ENCODE measurements at regions not wholly inside any gene's neighbourhood (a gene's known extent, or its start where the extent isn't known, plus 50 kb on each side); places are given as distances from the start of the nearest gene placed in this dataset.

- no peak for DNase-seq (ENCODE audit: low read depth)
- no peak for TF ChIP-seq CTCF (IDR thresholded peaks at IDR 0.05; ENCODE audit: control insufficient read depth, insufficient read depth, low read depth, low read length, missing control alignments)
- H3K4me3 ChIP-seq (ENCODE audit: control insufficient read depth, low read depth, low read length) = no peak overlapping the region
These were observed 209.4 kb upstream of the LRFN2 start for GRCh38 chr6:40796260-40797221.

GRCh38 chr6:40794586-40794985 lies 207.4 kb upstream of the LRFN2 start:
- H3K4me3 ChIP-seq (ENCODE audit: control insufficient read depth, low read depth, low read length) = no peak overlapping the region
- no peak for DNase-seq (ENCODE audit: low read depth)
- TF ChIP-seq CTCF (IDR thresholded peaks at IDR 0.05; ENCODE audit: control insufficient read depth, insufficient read depth, low read depth, low read length, missing control alignments) = no peak

GRCh38 chr6:40792183-40792582 lies 205.0 kb upstream of the LRFN2 start:
- no peak overlapping the region for H3K4me3 ChIP-seq (ENCODE audit: control insufficient read depth, low read depth, low read length)
- no peak for TF ChIP-seq CTCF (IDR thresholded peaks at IDR 0.05; ENCODE audit: control insufficient read depth, insufficient read depth, low read depth, low read length, missing control alignments)
- DNase-seq (ENCODE audit: low read depth) = no peak

- no peak for DNase-seq (ENCODE audit: low read depth)
- TF ChIP-seq CTCF (IDR thresholded peaks at IDR 0.05; ENCODE audit: control insufficient read depth, insufficient read depth, low read depth, low read length, missing control alignments) = no peak
- no peak overlapping the region for H3K4me3 ChIP-seq (ENCODE audit: control insufficient read depth, low read depth, low read length)
These were observed 203.8 kb upstream of the LRFN2 start for GRCh38 chr6:40791004-40791403.

- no peak for TF ChIP-seq CTCF (IDR thresholded peaks at IDR 0.05; ENCODE audit: control insufficient read depth, insufficient read depth, low read depth, low read length, missing control alignments)
- no peak for DNase-seq (ENCODE audit: low read depth)
- no peak overlapping the region for H3K4me3 ChIP-seq (ENCODE audit: control insufficient read depth, low read depth, low read length)
These were observed 201.8 kb upstream of the LRFN2 start for GRCh38 chr6:40788661-40789655.

GRCh38 chr6:40782355-40782754 lies 195.2 kb upstream of the LRFN2 start:
- TF ChIP-seq CTCF (IDR thresholded peaks at IDR 0.05; ENCODE audit: control insufficient read depth, insufficient read depth, low read depth, low read length, missing control alignments) = no peak
- H3K4me3 ChIP-seq (ENCODE audit: control insufficient read depth, low read depth, low read length) = no peak overlapping the region
- no peak for DNase-seq (ENCODE audit: low read depth)

Data from AG09309 (cell line).